ENCODE measurements at regions not wholly inside any gene's neighbourhood (a gene's known extent, or its start where the extent isn't known, plus 50 kb on each side); places are given as distances from the start of the nearest gene placed in this dataset.
"Not testable (repeated sequence)": the region's sequence is repeated elsewhere in the genome, so short reads cannot be mapped to it uniquely, and the experiment has no call there.

GRCh38 chr11:130979386-130979972 lies 63.2 kb upstream of the SNX19 start:
- no peak for DNase-seq (ENCODE audit: low read depth in 2 of 2)

GRCh38 chr11:130980071-130980862 lies 64.0 kb upstream of the SNX19 start:
- DNase-seq (ENCODE audit: low read depth in 2 of 2), result no peak

GRCh38 chr11:130984241-130984640 lies 68.0 kb upstream of the SNX19 start:
- not testable (repeated sequence) for DNase-seq (ENCODE audit: low read depth in 2 of 2)

- no peak for DNase-seq (ENCODE audit: low read depth in 2 of 2)
Observed at GRCh38 chr11:130992788-130993187, 76.5 kb upstream of the SNX19 start.

GRCh38 chr11:130994043-130994442 lies 77.8 kb upstream of the SNX19 start:
- no peak for DNase-seq (ENCODE audit: low read depth in 2 of 2)

GRCh38 chr11:130995266-130995665 lies 79.0 kb upstream of the SNX19 start:
- DNase-seq (ENCODE audit: low read depth in 2 of 2), result no peak

- no peak for DNase-seq (ENCODE audit: low read depth in 2 of 2)
Observed at GRCh38 chr11:130997278-130997677, 81.0 kb upstream of the SNX19 start.

- no peak for DNase-seq (ENCODE audit: low read depth in 2 of 2)
Observed at GRCh38 chr11:130999086-130999485, 82.8 kb upstream of the SNX19 start.

GRCh38 chr11:130999992-131000770 lies 83.9 kb upstream of the SNX19 start:
- no peak for DNase-seq (ENCODE audit: low read depth in 2 of 2)

GRCh38 chr11:131002145-131002544 lies 85.9 kb upstream of the SNX19 start:
- no peak for DNase-seq (ENCODE audit: low read depth in 2 of 2)

- no peak for DNase-seq (ENCODE audit: low read depth in 2 of 2)
Observed at GRCh38 chr11:131005829-131006228, 89.5 kb upstream of the SNX19 start.

- no peak for DNase-seq (ENCODE audit: low read depth in 2 of 2)
Observed at GRCh38 chr11:131025020-131025419, 108.7 kb upstream of the SNX19 start.

- DNase-seq (ENCODE audit: low read depth in 2 of 2), result no peak
Observed at GRCh38 chr11:131025421-131026125, 109.3 kb upstream of the SNX19 start.

GRCh38 chr11:131027491-131027890 lies 111.2 kb upstream of the SNX19 start:
- DNase-seq (ENCODE audit: low read depth in 2 of 2), result no peak

- DNase-seq (ENCODE audit: low read depth in 2 of 2), result no peak
Observed at GRCh38 chr11:131033151-131033651, 116.9 kb upstream of the SNX19 start.

- no peak for DNase-seq (ENCODE audit: low read depth in 2 of 2)
Observed at GRCh38 chr11:131036514-131036913, 120.2 kb upstream of the SNX19 start.

GRCh38 chr11:131037873-131038272 lies 121.6 kb upstream of the SNX19 start:
- DNase-seq (ENCODE audit: low read depth in 2 of 2), result no peak

- DNase-seq (ENCODE audit: low read depth in 2 of 2), result no peak
Observed at GRCh38 chr11:131038597-131038996, 122.3 kb upstream of the SNX19 start.

- DNase-seq (ENCODE audit: low read depth in 2 of 2), result no peak
Observed at GRCh38 chr11:131041331-131042040, 125.2 kb upstream of the SNX19 start.

GRCh38 chr11:131042041-131042390 lies 125.7 kb upstream of the SNX19 start:
- DNase-seq (ENCODE audit: low read depth in 2 of 2), result no peak

GRCh38 chr11:131043251-131043650 lies 127.0 kb upstream of the SNX19 start:
- no peak for DNase-seq (ENCODE audit: low read depth in 2 of 2)
